SH-SY5Y (cell line): ENCODE measurements at regions not wholly inside any gene's neighbourhood (a gene's known extent, or its start where the extent isn't known, plus 50 kb on each side); places are given as distances from the start of the nearest gene placed in this dataset.

Experiments
- GATA2 ChIP-seq: IDR thresholded peaks from 2 replicates; pipeline ENCODE4 v1.6.1; 2011; ENCODE audit warnings: mild to moderate bottlenecking, low read depth, low read length
- GATA3 ChIP-seq: IDR thresholded peaks from 2 replicates; pipeline ENCODE4 v1.6.1; 2011; ENCODE audit warnings: low read depth, mild to moderate bottlenecking, low read length, moderate library complexity

- TF ChIP-seq GATA2 (no peak), GATA3 (no peak)
Observed at GRCh38 chr5:68416714-68417113, 201.2 kb downstream of the PIK3R1 start.
